Common myeloid progenitor, CD34-positive (primary cell): ENCODE measurements at regions not wholly inside any gene's neighbourhood (a gene's known extent, or its start where the extent isn't known, plus 50 kb on each side); places are given as distances from the start of the nearest gene placed in this dataset.
"Not testable (repeated sequence)": the region's sequence is repeated elsewhere in the genome, so short reads cannot be mapped to it uniquely, and the experiment has no call there.

Experiments used
- CTCF ChIA-PET: fragments of 350-600 bp; sonication (Branson Sonifier 250); formaldehyde crosslinking; loops from one replicate; lab custom pipeline; 2021; ENCODE audit warnings: antibody characterized with exemption; lab: Charles Lee
- POLR2A ChIA-PET: fragments of 350-600 bp; sonication (Branson Sonifier 250); formaldehyde crosslinking; loops from one replicate; lab custom pipeline; 2021; ENCODE audit warnings: antibody characterized with exemption; lab: Charles Lee
- DNase-seq, 3 donors: peaks; one replicate each; pipeline versions ENCODE4 v3.0.0 to v3.0.0-alpha.2; 2013
- H3K27ac ChIP-seq, 2 experiments: 1 replicate in 1 of 2; 2 replicates in 1 of 2; pipeline ENCODE4 v1.7.0; 2013; ENCODE audit warnings: inconsistent platforms in 2 of 2, low read length in 2 of 2, mild to moderate bottlenecking in 2 of 2, low read depth in 1 of 2, moderate library complexity in 1 of 2; ENCODE audit not compliant: severe bottlenecking in 2 of 2, insufficient read depth in 1 of 2, poor library complexity in 1 of 2
- H3K27me3 ChIP-seq, 5 experiments: replicated peaks in 2 of 5; 1 replicate in 3 of 5; 2 replicates in 2 of 5; pipeline versions ENCODE4 v1.6.1 to v1.7.0; 2013; ENCODE audit warnings: low read length in 4 of 5, mild to moderate bottlenecking in 2 of 5, moderate library complexity in 2 of 5, inconsistent platforms in 1 of 5; ENCODE audit not compliant: insufficient read depth in 5 of 5, control insufficient read depth in 4 of 5
- H3K36me3 ChIP-seq, 4 experiments: 1 replicate in 2 of 4; 2 replicates in 2 of 4; pipeline versions ENCODE4 v1.6.1 to v1.7.0; 2013; ENCODE audit warnings: low read length in 3 of 4, control low read depth in 1 of 4, mild to moderate bottlenecking in 1 of 4; ENCODE audit not compliant: control insufficient read depth in 4 of 4, insufficient read depth in 4 of 4
- H3K4me1 ChIP-seq, 4 experiments: 1 replicate in 3 of 4; 2 replicates in 1 of 4; pipeline versions ENCODE4 v1.6.1 to v1.7.1; 2013; ENCODE audit warnings: low read length in 3 of 4, mild to moderate bottlenecking in 3 of 4, control low read depth in 1 of 4, inconsistent platforms in 1 of 4, moderate library complexity in 1 of 4; ENCODE audit not compliant: control insufficient read depth in 4 of 4, insufficient read depth in 4 of 4; ENCODE audit errors: control extremely low read depth in 1 of 4
- H3K4me3 ChIP-seq, 7 experiments: 1 replicate in 4 of 7; 2 replicates in 3 of 7; pipeline versions ENCODE4 v1.5.1 to v1.7.0; 2013; ENCODE audit warnings: mild to moderate bottlenecking in 7 of 7, low read length in 6 of 7, moderate library complexity in 6 of 7, inconsistent platforms in 2 of 7, low read depth in 2 of 7, control low read depth in 1 of 7; ENCODE audit not compliant: insufficient read depth in 4 of 7, control insufficient read depth in 1 of 7; ENCODE audit errors: extremely low read depth in 1 of 7
- H3K9me3 ChIP-seq, 5 experiments: 1 replicate in 4 of 5; 2 replicates in 1 of 5; pipeline versions ENCODE4 v1.6.1 to v1.7.1; 2013; ENCODE audit warnings: low read length in 4 of 5, mild to moderate bottlenecking in 2 of 5, inconsistent platforms in 1 of 5, low read depth in 1 of 5, moderate library complexity in 1 of 5; ENCODE audit not compliant: control insufficient read depth in 4 of 5, insufficient read depth in 2 of 5; ENCODE audit errors: control extremely low read depth in 1 of 5
- WGBS: methylation state at CpG from one replicate; pipeline ENCODE4 v1.1.5; 2013; ENCODE audit not compliant: insufficient coverage; 5-methylcytosine and 5-hydroxymethylcytosine counted together

- CTCF ChIA-PET = no interaction called here
- no peak for DNase-seq
- no peaks in the 10 kb centered on the region for H3K27me3 ChIP-seq
- POLR2A ChIA-PET = no interaction called here
- WGBS = no CpG with 5 or more reads among the region's 3 CpGs
- no peak overlapping the region for H3K4me3 ChIP-seq
- H3K9me3 ChIP-seq = no peaks in the 10 kb centered on the region
- H3K36me3 ChIP-seq = no peaks in the 10 kb centered on the region
- no peak overlapping the region for H3K27ac ChIP-seq
- H3K4me1 ChIP-seq = peaks cover 0 to 19% (median 3%) of the 10 kb centered on the region in 4 experiments
Measured at GRCh38 chr2:65937379-65938160, 497.4 kb upstream of the MEIS1 start.

GRCh38 chr2:65934992-65935629, 499.8 kb upstream of the MEIS1 start:
- H3K4me3 ChIP-seq = no peak overlapping the region
- no peak for DNase-seq
- H3K27me3 ChIP-seq = no peaks in the 10 kb centered on the region
- CTCF ChIA-PET = no interaction called here
- H3K36me3 ChIP-seq = no peaks in the 10 kb centered on the region
- H3K4me1 ChIP-seq = peaks cover 0 to 24% (median 0%) of the 10 kb centered on the region in 4 experiments
- 94% methylated on average over 2 of the region's 3 CpGs for WGBS
- H3K27ac ChIP-seq = no peak overlapping the region
- POLR2A ChIA-PET = no interaction called here
- H3K9me3 ChIP-seq = no peaks in the 10 kb centered on the region

GRCh38 chr2:65932571-65932970, 500.2 kb upstream of the SPRED2 start:
- ChIA-PET POLR2A (no interaction called here), CTCF (no interaction called here)
- DNase-seq = peak in 2 of 3 donors; percentile 10 to 16

GRCh38 chr2:65931056-65931455, 498.7 kb upstream of the SPRED2 start:
- no peak for DNase-seq
- ChIA-PET CTCF (no interaction called here), POLR2A (no interaction called here)
- no peak overlapping the region for H3K4me3 ChIP-seq
- peaks cover 0 to 24% (median 0%) of the 10 kb centered on the region in 4 experiments for H3K4me1 ChIP-seq
- H3K36me3 ChIP-seq = no peaks in the 10 kb centered on the region
- no peak overlapping the region for H3K27ac ChIP-seq
- peaks cover 0 to 1% (median 0%) of the 10 kb centered on the region in 5 experiments for H3K9me3 ChIP-seq
- H3K27me3 ChIP-seq = no peaks in the 10 kb centered on the region
- 100% methylated on average over 2 of the region's 4 CpGs for WGBS

More at GRCh38 chr2:65932571-65932970, 500.2 kb upstream of the SPRED2 start:
- Histone ChIP-seq H3K4me1 (peaks cover 0 to 24% (median 0%) of the 10 kb centered on the region in 4 experiments), H3K4me3 (no peak overlapping the region), H3K9me3 (no peaks in the 10 kb centered on the region), H3K36me3 (no peaks in the 10 kb centered on the region), H3K27ac (no peak overlapping the region), H3K27me3 (no peaks in the 10 kb centered on the region)
- 100% methylated on average over 1 of the region's 1 CpG for WGBS

- H3K36me3 ChIP-seq = no peaks in the 10 kb centered on the region
- CTCF ChIA-PET = no interaction called here
- H3K27ac ChIP-seq = no peak overlapping the region
- POLR2A ChIA-PET = no interaction called here
- peaks cover 0 to 1% (median 0%) of the 10 kb centered on the region in 5 experiments for H3K9me3 ChIP-seq
- no peak for DNase-seq
- H3K4me3 ChIP-seq = no peak overlapping the region
- H3K4me1 ChIP-seq = peaks cover 0 to 24% (median 0%) of the 10 kb centered on the region in 4 experiments
- no peaks in the 10 kb centered on the region for H3K27me3 ChIP-seq
- 100% methylated on average over 2 of the region's 4 CpGs for WGBS
Measured at GRCh38 chr2:65930259-65930658, 497.9 kb upstream of the SPRED2 start.

- CTCF ChIA-PET, H3K36me3 ChIP-seq, H3K27ac ChIP-seq, H3K4me3 ChIP-seq, H3K27me3 ChIP-seq, H3K9me3 ChIP-seq, DNase-seq, POLR2A ChIA-PET: not testable (repeated sequence)
- peaks cover 0 to 24% (median 0%) of the 10 kb centered on the region in 4 experiments for H3K4me1 ChIP-seq
- WGBS = 79% methylated on average over 3 of the region's 10 CpGs
Measured at GRCh38 chr2:65929664-65930063, 497.3 kb upstream of the SPRED2 start.

- Histone ChIP-seq H3K4me1 (peaks cover 3 to 15% (median 6%) of the 10 kb centered on the region in 4 experiments), H3K27me3 (no peaks in the 10 kb centered on the region), H3K4me3 (peak overlapping the region in 1 of 7 experiments; percentile 2), H3K27ac (no peak overlapping the region), H3K9me3 (peaks cover 0 to 1% (median 0%) of the 10 kb centered on the region in 5 experiments), H3K36me3 (no peaks in the 10 kb centered on the region)
- ChIA-PET CTCF (interaction anchor here (1.1 kb wide), 1 partner anchor 10 kb away, joined by 4 read pairs; no protein-coding TSS in a partner anchor), POLR2A (no interaction called here)
- peak; percentile 55 to 88 (median 85) for DNase-seq
- WGBS = 15% methylated on average over 4 of the region's 4 CpGs
Measured at GRCh38 chr2:65922794-65923193, 490.4 kb upstream of the SPRED2 start.
